Panc1 (cell line): ENCODE measurements at regions not wholly inside any gene's neighbourhood (a gene's known extent, or its start where the extent isn't known, plus 50 kb on each side); places are given as distances from the start of the nearest gene placed in this dataset.

Experiments
- ATAC-seq: fragments of 200-7000 bp; cut with Tn5 transposase; 2 replicates; pipeline ENCODE4 v1.9.1; 2020; ENCODE audit warnings: mild to moderate bottlenecking, moderate library complexity
- BruUV-seq: library from RNA; stranded (reverse); fragments of 400-500 nt; replicated peaks from 2 replicates; lab custom pipeline; 2021; lab: Mats Ljungman, UMichigan
- CTCF ChIA-PET: fragments of 300-600 bp; sonication (Branson Sonifier 250); formaldehyde crosslinking; loops from one replicate; lab custom pipeline; 2022; ENCODE audit warnings: antibody characterized with exemption; lab: Charles Lee
- POLR2A ChIA-PET: fragments of 300-600 bp; sonication (Branson Sonifier 250); formaldehyde crosslinking; loops from one replicate; lab custom pipeline; 2022; ENCODE audit warnings: antibody characterized with exemption; lab: Charles Lee
- DNase-seq: peaks from one replicate; pipeline ENCODE4 v3.0.0-alpha.2; 2010; ENCODE audit warnings: low read depth, low spot score
- H3K27ac ChIP-seq: 2 replicates; pipeline ENCODE4 v1.5.1; 2011; ENCODE audit warnings: mild to moderate bottlenecking, low read length, inconsistent platforms
- H3K27me3 ChIP-seq: fragments of 200-500 bp; sonication (Bioruptor generic); 2 replicates; pipeline ENCODE4 v1.6.0; 2014; ENCODE audit warnings: low read length, inconsistent platforms; ENCODE audit not compliant: control insufficient read depth, insufficient read depth
- H3K36me3 ChIP-seq: fragments of 200-500 bp; sonication (Bioruptor generic); 2 replicates; pipeline ENCODE4 v1.5.1; 2014; ENCODE audit warnings: inconsistent platforms, mild to moderate bottlenecking, low read length, moderate library complexity; ENCODE audit not compliant: control insufficient read depth, insufficient read depth
- H3K4me1 ChIP-seq: 2 replicates; pipeline ENCODE4 v1.5.1; 2011; ENCODE audit warnings: inconsistent platforms, mild to moderate bottlenecking, low read length, moderate library complexity; ENCODE audit not compliant: control insufficient read depth, insufficient read depth
- H3K4me3 ChIP-seq, 2 experiments: 2 replicates each; pipeline ENCODE4 v1.5.1; 2011 to 2012; ENCODE audit warnings: low read depth in 2 of 2, low read length in 2 of 2, mild to moderate bottlenecking in 2 of 2, inconsistent platforms in 1 of 2, moderate library complexity in 1 of 2
- H3K9me3 ChIP-seq: fragments of 200-500 bp; sonication (Bioruptor generic); 2 replicates; pipeline ENCODE4 v1.5.1; 2014; ENCODE audit warnings: low read depth, mild to moderate bottlenecking, inconsistent platforms, low read length, moderate library complexity; ENCODE audit not compliant: control insufficient read depth, insufficient read depth
- POLR2AphosphoS5 ChIP-seq: IDR thresholded peaks from 2 replicates; pipeline ENCODE4 v1.6.1; 2012; ENCODE audit warnings: mild to moderate bottlenecking, low read depth, low read length, moderate library complexity
- REST ChIP-seq, 2 experiments: IDR thresholded peaks; 2 replicates each; pipeline ENCODE4 v1.6.1; 2011 to 2012; ENCODE audit warnings: low read depth in 2 of 2, control low read depth in 1 of 2, low read length in 1 of 2, mild to moderate bottlenecking in 1 of 2, moderate library complexity in 1 of 2; ENCODE audit not compliant: insufficient read depth in 1 of 2
- SIN3A ChIP-seq: IDR thresholded peaks from 2 replicates; pipeline ENCODE4 v1.6.1; 2012; ENCODE audit warnings: low read depth, mild to moderate bottlenecking, low read length, moderate library complexity, borderline replicate concordance; ENCODE audit not compliant: insufficient read depth
- TCF7L2 ChIP-seq: IDR thresholded peaks from 2 replicates; pipeline ENCODE4 v1.6.1; 2011; ENCODE audit warnings: mild to moderate bottlenecking, low read depth, low read length, inconsistent platforms
- in situ Hi-C: cut with HindIII; loops from 2 replicates; pipeline ENCODE4 v1.10.0; 2016; ENCODE audit warnings: low sequenced_read_pairs, low pct_unique_long_range_greater_than_20kb
- intact Hi-C: fragments of 100-400 bp; cut with micrococcal nuclease; formaldehyde crosslinking; loops from one replicate; pipeline ENCODE4 v1.10.0; 2022; ENCODE audit not compliant: unreplicated experiment
- TF ChIP-seq, protein P1 (sequence below): fragments of 450-650 bp; IDR thresholded peaks from 2 replicates; pipeline ENCODE4 v1.5.1; 2017; ENCODE audit warnings: mild to moderate bottlenecking

- no TSS peak for BruUV-seq
- H3K36me3 ChIP-seq = no peaks in the 10 kb centered on the region
- TF ChIP-seq POLR2AphosphoS5 (no peak), TCF7L2 (no peak), SIN3A (no peak), REST (IDR thresholded peaks at IDR 0.05; ENCODE audit: insufficient read depth in 1 of 2, low read depth in 2 of 2, low read length in 1 of 2) (no peak)
- TF ChIP-seq, protein P1, sequence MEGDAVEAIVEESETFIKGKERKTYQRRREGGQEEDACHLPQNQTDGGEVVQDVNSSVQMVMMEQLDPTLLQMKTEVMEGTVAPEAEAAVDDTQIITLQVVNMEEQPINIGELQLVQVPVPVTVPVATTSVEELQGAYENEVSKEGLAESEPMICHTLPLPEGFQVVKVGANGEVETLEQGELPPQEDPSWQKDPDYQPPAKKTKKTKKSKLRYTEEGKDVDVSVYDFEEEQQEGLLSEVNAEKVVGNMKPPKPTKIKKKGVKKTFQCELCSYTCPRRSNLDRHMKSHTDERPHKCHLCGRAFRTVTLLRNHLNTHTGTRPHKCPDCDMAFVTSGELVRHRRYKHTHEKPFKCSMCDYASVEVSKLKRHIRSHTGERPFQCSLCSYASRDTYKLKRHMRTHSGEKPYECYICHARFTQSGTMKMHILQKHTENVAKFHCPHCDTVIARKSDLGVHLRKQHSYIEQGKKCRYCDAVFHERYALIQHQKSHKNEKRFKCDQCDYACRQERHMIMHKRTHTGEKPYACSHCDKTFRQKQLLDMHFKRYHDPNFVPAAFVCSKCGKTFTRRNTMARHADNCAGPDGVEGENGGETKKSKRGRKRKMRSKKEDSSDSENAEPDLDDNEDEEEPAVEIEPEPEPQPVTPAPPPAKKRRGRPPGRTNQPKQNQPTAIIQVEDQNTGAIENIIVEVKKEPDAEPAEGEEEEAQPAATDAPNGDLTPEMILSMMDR = no peak
- no peak overlapping the region for H3K4me3 ChIP-seq
- H3K27me3 ChIP-seq = peaks cover 2% of the 10 kb centered on the region; the same call in 1 of the 2 replicates
- in situ Hi-C loops = no loop called here
- H3K27ac ChIP-seq = no peak overlapping the region
- H3K9me3 ChIP-seq = no peaks in the 10 kb centered on the region
- ChIA-PET CTCF (no interaction called here), POLR2A (no interaction called here)
- intact Hi-C loops = no loop called here
- DNase-seq = no peak
- ATAC-seq = no peak
- no peaks in the 10 kb centered on the region for H3K4me1 ChIP-seq
Measured at GRCh38 chr6:163717106-163717764, 302.7 kb downstream of the QKI start.

DNA sequence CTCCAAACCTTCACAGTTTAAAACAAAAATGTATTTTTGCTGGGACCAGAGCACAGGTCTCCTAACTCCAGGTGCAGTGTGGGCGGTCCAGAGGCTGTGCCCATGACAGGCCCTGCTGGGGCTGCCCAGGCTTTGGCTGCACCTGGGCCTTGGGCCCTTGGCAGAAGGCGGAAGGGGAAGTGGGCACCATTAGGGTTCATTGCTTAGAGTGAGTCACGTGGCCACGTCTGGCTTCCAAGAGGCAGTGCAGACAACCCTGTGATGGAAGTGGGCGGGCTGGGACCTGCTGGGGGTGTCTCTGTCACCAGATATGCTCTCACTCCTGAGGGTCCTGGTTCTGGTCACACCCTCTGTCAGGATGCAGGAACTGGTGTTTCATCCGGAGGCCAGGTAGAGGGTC is 302.2 kb downstream of the QKI start:
- no peak overlapping the region for H3K27ac ChIP-seq
- in situ Hi-C loops (no loop called here), intact Hi-C loops (no loop called here)
- CTCF ChIA-PET = no interaction called here
- no peaks in the 10 kb centered on the region for H3K9me3 ChIP-seq
- H3K27me3 ChIP-seq = peaks cover 2% of the 10 kb centered on the region; the same call in 1 of the 2 replicates
- H3K4me3 ChIP-seq = no peak overlapping the region
- H3K4me1 ChIP-seq = no peaks in the 10 kb centered on the region
- no peak for ATAC-seq
- BruUV-seq = no TSS peak
- POLR2A ChIA-PET = no interaction called here
- no peaks in the 10 kb centered on the region for H3K36me3 ChIP-seq
- DNase-seq = no peak
- TF ChIP-seq SIN3A (no peak), POLR2AphosphoS5 (no peak), REST (IDR thresholded peaks at IDR 0.05; ENCODE audit: insufficient read depth in 1 of 2, low read depth in 2 of 2, low read length in 1 of 2) (no peak), TCF7L2 (no peak)
- TF ChIP-seq, protein P1 = no peak
